ENCODE measurements at regions not wholly inside any gene's neighbourhood (a gene's known extent, or its start where the extent isn't known, plus 50 kb on each side); places are given as distances from the start of the nearest gene placed in this dataset.

DNA sequence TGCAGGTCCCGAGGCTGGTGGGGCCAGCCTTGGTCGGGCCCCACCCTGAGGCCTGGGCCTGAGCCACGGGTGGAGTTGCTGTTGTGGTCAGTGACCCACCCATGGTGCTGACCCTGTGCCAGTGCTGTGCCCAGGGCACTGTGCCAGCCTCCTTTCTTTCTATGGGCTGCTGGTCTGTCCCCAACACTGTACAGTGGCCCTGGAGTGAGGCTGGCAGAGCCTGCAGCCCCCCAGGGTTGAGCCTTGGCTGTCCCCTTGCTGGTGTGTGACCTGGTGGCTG lies 1235.7 kb downstream of the BRD1 start:
- H3K4me3 Mint-ChIP-seq, result no peak overlapping the region
- Histone ChIP-seq H3K9ac (ENCODE audit: low read length) (no peak overlapping the region), H3K9me3 (ENCODE audit: control extremely low read depth in 1 of 3, control insufficient read depth in 2 of 3, insufficient read depth in 1 of 3, low read length in 2 of 3) (peaks cover 0 to 17% (median 0%) of the 10 kb centered on the region in 3 donors), H3K4me3 (ENCODE audit: control extremely low read depth in 1 of 5, extremely low read depth in 1 of 5, insufficient read depth in 1 of 5, low read depth in 2 of 5, low read length in 4 of 5) (no peak overlapping the region), H2AFZ (ENCODE audit: insufficient read depth, low read depth, low read length, poor library complexity, severe bottlenecking) (no peak overlapping the region), H3K27ac (ENCODE audit: low read length in 2 of 2) (no peak overlapping the region), H3K4me2 (replicated peaks; ENCODE audit: low read depth, low read length, poor library complexity, severe bottlenecking) (no peak overlapping the region), H3K27me3 (replicated peaks in 1 of 4; ENCODE audit: control extremely low read depth in 1 of 4, control insufficient read depth in 3 of 4, insufficient read depth in 4 of 4, low read length in 3 of 4) (no peaks in the 10 kb centered on the region), H3K36me3 (replicated peaks in 1 of 2; ENCODE audit: control extremely low read depth in 1 of 2, control insufficient read depth in 1 of 2, extremely low read depth in 1 of 2, insufficient read depth in 2 of 2, low read length in 1 of 2) (no peaks in the 10 kb centered on the region), H3K79me2 (ENCODE audit: control insufficient read depth, insufficient read depth, low read length) (no peaks in the 10 kb centered on the region), H4K20me1 (ENCODE audit: control insufficient read depth, insufficient read depth, low read length, poor library complexity, severe bottlenecking) (no peaks in the 10 kb centered on the region), H3K4me1 (ENCODE audit: control insufficient read depth in 2 of 2, insufficient read depth in 2 of 2, low read length in 2 of 2) (no peaks in the 10 kb centered on the region)
- ChIA-PET CTCF (no interaction called here), POLR2A (no interaction called here)
- no peaks in the 10 kb centered on the region for H3K4me1 Mint-ChIP-seq
- H3K27me3 Mint-ChIP-seq, result no peaks in the 10 kb centered on the region
- no peak overlapping the region for H3K27ac Mint-ChIP-seq
- no peaks in the 10 kb centered on the region for H3K9me3 Mint-ChIP-seq (ENCODE audit: insufficient read depth)
- no peak for DNase-seq
- intact Hi-C loops (cut with micrococcal nuclease), result no loop called here
- WGBS (ENCODE audit: insufficient coverage), result 82% methylated on average over 3 of the region's 3 CpGs
- TF ChIP-seq, protein P1, sequence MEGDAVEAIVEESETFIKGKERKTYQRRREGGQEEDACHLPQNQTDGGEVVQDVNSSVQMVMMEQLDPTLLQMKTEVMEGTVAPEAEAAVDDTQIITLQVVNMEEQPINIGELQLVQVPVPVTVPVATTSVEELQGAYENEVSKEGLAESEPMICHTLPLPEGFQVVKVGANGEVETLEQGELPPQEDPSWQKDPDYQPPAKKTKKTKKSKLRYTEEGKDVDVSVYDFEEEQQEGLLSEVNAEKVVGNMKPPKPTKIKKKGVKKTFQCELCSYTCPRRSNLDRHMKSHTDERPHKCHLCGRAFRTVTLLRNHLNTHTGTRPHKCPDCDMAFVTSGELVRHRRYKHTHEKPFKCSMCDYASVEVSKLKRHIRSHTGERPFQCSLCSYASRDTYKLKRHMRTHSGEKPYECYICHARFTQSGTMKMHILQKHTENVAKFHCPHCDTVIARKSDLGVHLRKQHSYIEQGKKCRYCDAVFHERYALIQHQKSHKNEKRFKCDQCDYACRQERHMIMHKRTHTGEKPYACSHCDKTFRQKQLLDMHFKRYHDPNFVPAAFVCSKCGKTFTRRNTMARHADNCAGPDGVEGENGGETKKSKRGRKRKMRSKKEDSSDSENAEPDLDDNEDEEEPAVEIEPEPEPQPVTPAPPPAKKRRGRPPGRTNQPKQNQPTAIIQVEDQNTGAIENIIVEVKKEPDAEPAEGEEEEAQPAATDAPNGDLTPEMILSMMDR (IDR thresholded peaks at IDR 0.05), result no peak
- TF ChIP-seq EZH2 (IDR thresholded peaks at IDR 0.05; ENCODE audit: borderline replicate concordance, insufficient read depth, low read depth, low read length, poor library complexity, severe bottlenecking), result no peak
- no peak for ATAC-seq (ENCODE audit: low read depth)

DNA sequence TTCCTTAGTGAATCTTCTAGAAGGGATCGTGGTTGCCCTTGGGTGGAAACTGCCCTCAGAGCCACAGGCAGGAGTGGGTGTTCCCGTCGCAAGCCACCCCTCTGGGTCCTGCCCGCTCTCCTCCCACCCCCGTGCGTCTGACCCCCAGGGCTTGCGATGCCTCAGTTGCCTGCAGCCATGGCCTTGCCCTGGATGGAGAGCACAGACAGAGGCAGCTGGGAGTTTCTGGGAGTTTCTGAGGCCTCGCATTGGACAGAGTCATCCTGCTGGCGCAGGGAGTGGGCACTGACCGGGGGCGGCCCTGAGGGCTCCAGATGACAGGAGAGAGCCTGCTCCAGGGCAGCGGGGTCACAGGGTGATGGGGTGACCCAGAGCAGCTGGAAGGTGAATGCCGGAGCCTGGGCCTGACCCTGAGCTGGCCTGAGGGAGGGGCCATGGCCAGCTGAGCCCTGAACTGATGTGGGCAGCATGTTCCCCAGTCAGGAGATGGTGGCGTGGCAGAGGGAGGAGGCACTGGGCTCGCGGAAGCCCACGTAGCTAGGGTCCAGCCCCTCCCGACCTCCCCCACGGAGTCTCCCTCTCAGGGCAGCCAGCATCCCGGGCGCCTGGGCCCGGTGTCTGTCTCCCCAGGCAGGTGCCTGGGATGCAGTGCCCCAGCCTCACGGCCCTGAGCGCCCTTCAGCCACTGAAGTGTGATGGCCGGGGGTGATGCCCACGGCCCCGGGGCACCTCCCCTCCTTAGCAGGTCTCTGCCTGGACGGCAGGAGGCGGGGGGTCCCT lies 1236.2 kb downstream of the BRD1 start:
- Mint-ChIP-seq H3K4me3 (no peak overlapping the region), H3K27me3 (no peaks in the 10 kb centered on the region), H3K27ac (no peak overlapping the region), H3K9me3 (ENCODE audit: insufficient read depth) (no peaks in the 10 kb centered on the region), H3K4me1 (no peaks in the 10 kb centered on the region)
- DNase-seq (no peak), ATAC-seq (ENCODE audit: low read depth) (no peak)
- POLR2A ChIA-PET, result no interaction called here
- Histone ChIP-seq H3K79me2 (ENCODE audit: control insufficient read depth, insufficient read depth, low read length) (no peaks in the 10 kb centered on the region), H3K9ac (ENCODE audit: low read length) (no peak overlapping the region), H3K27me3 (replicated peaks in 1 of 4; ENCODE audit: control extremely low read depth in 1 of 4, control insufficient read depth in 3 of 4, insufficient read depth in 4 of 4, low read length in 3 of 4) (no peaks in the 10 kb centered on the region), H3K4me3 (ENCODE audit: control extremely low read depth in 1 of 5, extremely low read depth in 1 of 5, insufficient read depth in 1 of 5, low read depth in 2 of 5, low read length in 4 of 5) (no peak overlapping the region), H3K9me3 (ENCODE audit: control extremely low read depth in 1 of 3, control insufficient read depth in 2 of 3, insufficient read depth in 1 of 3, low read length in 2 of 3) (peaks cover 0 to 14% (median 0%) of the 10 kb centered on the region in 3 donors), H3K27ac (ENCODE audit: low read length in 2 of 2) (no peak overlapping the region), H4K20me1 (ENCODE audit: control insufficient read depth, insufficient read depth, low read length, poor library complexity, severe bottlenecking) (no peaks in the 10 kb centered on the region), H3K36me3 (replicated peaks in 1 of 2; ENCODE audit: control extremely low read depth in 1 of 2, control insufficient read depth in 1 of 2, extremely low read depth in 1 of 2, insufficient read depth in 2 of 2, low read length in 1 of 2) (no peaks in the 10 kb centered on the region), H3K4me2 (replicated peaks; ENCODE audit: low read depth, low read length, poor library complexity, severe bottlenecking) (no peak overlapping the region), H3K4me1 (ENCODE audit: control insufficient read depth in 2 of 2, insufficient read depth in 2 of 2, low read length in 2 of 2) (no peaks in the 10 kb centered on the region), H2AFZ (ENCODE audit: insufficient read depth, low read depth, low read length, poor library complexity, severe bottlenecking) (no peak overlapping the region)
- intact Hi-C loops (cut with micrococcal nuclease), result no loop called here
- CTCF ChIA-PET, result no interaction called here
- TF ChIP-seq EZH2 (IDR thresholded peaks at IDR 0.05; ENCODE audit: borderline replicate concordance, insufficient read depth, low read depth, low read length, poor library complexity, severe bottlenecking), result no peak
- TF ChIP-seq, protein P1 (IDR thresholded peaks at IDR 0.05), result no peak
- 92% methylated on average over 29 of the region's 29 CpGs for WGBS (ENCODE audit: insufficient coverage)
